OCI-LY7 (cell line): ENCODE measurements at regions not wholly inside any gene's neighbourhood (a gene's known extent, or its start where the extent isn't known, plus 50 kb on each side); places are given as distances from the start of the nearest gene placed in this dataset.

Source experiments
- BruUV-seq: library from RNA; stranded (reverse); fragments of 400-500 nt; replicated peaks from 2 replicates; lab custom pipeline; 2021; lab: Mats Ljungman, UMichigan
- CTCF ChIA-PET: fragments of 300-600 bp; sonication (Branson Sonifier 250); formaldehyde crosslinking; loops from one replicate; lab custom pipeline; 2022; ENCODE audit warnings: antibody characterized with exemption; ENCODE audit not compliant: unreplicated experiment; lab: Charles Lee
- POLR2A ChIA-PET: fragments of 300-600 bp; sonication (Branson Sonifier 250); formaldehyde crosslinking; loops from one replicate; lab custom pipeline; 2022; ENCODE audit warnings: antibody characterized with exemption; lab: Charles Lee
- DNase-seq: peaks from one replicate; pipeline ENCODE4 v3.0.0-alpha.2; 2015; ENCODE audit warnings: low spot score
- H2AFZ ChIP-seq: fragments of 200-600 bp; sonication (generic), shearing (Covaris generic); 2 replicates; pipeline ENCODE4 v1.6.1; 2014; ENCODE audit warnings: mild to moderate bottlenecking, antibody characterized with exemption, low read length, moderate library complexity
- H3K27ac ChIP-seq: fragments of 200-600 bp; sonication (generic); 2 replicates; pipeline ENCODE4 v1.5.1; 2014; ENCODE audit warnings: mixed run types, low read depth, mild to moderate bottlenecking, moderate library complexity, low read length, inconsistent platforms; ENCODE audit not compliant: poor library complexity, severe bottlenecking
- H3K36me3 ChIP-seq: fragments of 200-600 bp; sonication (generic); 2 replicates; pipeline ENCODE4 v1.6.1; 2014; ENCODE audit warnings: mild to moderate bottlenecking, antibody characterized with exemption, low read length, moderate library complexity, mixed read lengths; ENCODE audit not compliant: insufficient read depth
- H3K4me1 ChIP-seq: fragments of 200-600 bp; sonication (generic); 2 replicates; pipeline ENCODE4 v1.5.1; 2014; ENCODE audit warnings: mild to moderate bottlenecking, low read length; ENCODE audit not compliant: insufficient read depth, poor library complexity, severe bottlenecking
- H3K4me2 ChIP-seq: fragments of 200-600 bp; sonication (generic); 2 replicates; pipeline ENCODE4 v1.6.1; 2014; ENCODE audit warnings: mild to moderate bottlenecking, low read length
- H3K4me3 ChIP-seq: fragments of 200-600 bp; sonication (generic); 2 replicates; pipeline ENCODE4 v1.5.1; 2014; ENCODE audit warnings: mild to moderate bottlenecking, low read depth, low read length; ENCODE audit not compliant: poor library complexity, severe bottlenecking
- H3K79me2 ChIP-seq: fragments of 200-600 bp; sonication (generic); 2 replicates; pipeline ENCODE4 v1.6.1; 2016; ENCODE audit warnings: low read depth, mild to moderate bottlenecking, low read length, moderate library complexity, mixed read lengths; ENCODE audit not compliant: insufficient read depth
- H3K9me2 ChIP-seq: fragments of 200-600 bp; sonication (generic); 2 replicates; pipeline ENCODE4 v1.6.1; 2016; ENCODE audit warnings: mild to moderate bottlenecking, low read length, mixed read lengths; ENCODE audit not compliant: insufficient read depth
- H3K9me3 ChIP-seq: fragments of 200-600 bp; sonication (generic); 2 replicates; pipeline ENCODE4 v1.6.1; 2014; ENCODE audit warnings: mild to moderate bottlenecking, mixed run types, low read length, mixed read lengths
- H4K20me1 ChIP-seq: fragments of 200-600 bp; sonication (generic); 2 replicates; pipeline ENCODE4 v1.6.1; 2014; ENCODE audit warnings: mild to moderate bottlenecking, antibody characterized with exemption, low read length, moderate library complexity, mixed read lengths; ENCODE audit not compliant: insufficient read depth
- CTCF ChIP-seq: fragments of 200-600 bp; sonication (generic); conservative IDR thresholded peaks from 2 replicates; pipeline ENCODE4 v1.5.1; 2014; ENCODE audit warnings: mild to moderate bottlenecking, antibody characterized with exemption, low read length, moderate library complexity, mixed read lengths
- EZH2phosphoT487 ChIP-seq: fragments of 200-600 bp; sonication (generic); IDR thresholded peaks from 2 replicates; pipeline ENCODE4 v1.6.1; 2018; ENCODE audit warnings: low read depth, borderline replicate concordance, mild to moderate bottlenecking, mixed run types, antibody characterized with exemption, low read length, moderate library complexity, mixed read lengths
- intact Hi-C: fragments of 100-400 bp; cut with micrococcal nuclease; formaldehyde crosslinking; loops from one replicate; pipeline ENCODE4 v1.10.0; 2022; ENCODE audit not compliant: unreplicated experiment

DNA sequence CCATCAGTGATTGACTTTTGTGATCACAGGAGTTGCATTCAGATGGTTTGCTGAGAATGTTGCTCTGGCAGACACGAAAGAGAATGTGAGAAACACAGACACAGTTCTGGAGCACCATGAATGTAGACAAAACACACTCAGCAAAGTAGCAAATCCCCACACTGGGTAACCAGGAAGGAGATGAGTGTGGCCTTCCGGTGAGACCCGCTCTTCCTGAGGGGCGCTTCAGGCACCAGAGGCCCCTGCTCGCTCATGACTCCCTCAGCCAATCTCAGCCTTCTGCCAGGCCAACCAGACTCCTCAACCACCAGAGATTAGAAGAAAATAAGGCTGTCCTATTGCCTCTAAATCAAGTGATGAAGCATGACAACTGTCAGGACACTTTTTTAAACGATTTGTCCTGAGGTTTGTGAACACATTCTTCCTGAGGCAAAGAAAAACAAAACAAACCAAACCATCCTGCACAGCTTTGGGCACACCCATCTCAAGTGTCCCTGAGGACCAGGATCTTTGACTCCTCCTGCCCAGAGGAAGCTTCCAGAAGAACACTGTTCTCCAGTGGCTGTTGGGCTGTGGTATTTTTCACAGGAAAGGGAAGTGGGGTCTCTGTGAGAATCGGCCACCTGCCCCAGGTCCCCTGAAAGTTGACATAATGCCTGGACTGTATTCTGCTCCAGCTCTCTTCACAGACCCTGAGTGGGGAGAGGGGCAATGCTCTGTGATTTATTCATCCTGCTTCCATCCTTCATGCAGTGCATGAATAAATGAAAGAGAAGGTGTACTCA is 152.8 kb downstream of the BCL11A start:
- peak; percentile 22 for DNase-seq
- POLR2A ChIA-PET: interaction anchor here (0.6 to 1.4 kb wide), 5 partner anchors 8 to 50 kb away, joined by 3 to 5 read pairs (median 3); no protein-coding TSS in a partner anchor
- H3K4me2 ChIP-seq: peak overlapping the region; percentile 14
- H3K9me3 ChIP-seq: no peaks in the 10 kb centered on the region
- no peaks in the 10 kb centered on the region for H3K36me3 ChIP-seq
- TF ChIP-seq CTCF: no peak
- no peak for TF ChIP-seq EZH2phosphoT487
- no TSS peak for BruUV-seq
- H4K20me1 ChIP-seq: no peaks in the 10 kb centered on the region
- H3K27ac ChIP-seq: no peak overlapping the region
- H3K4me3 ChIP-seq: no peak overlapping the region
- no peaks in the 10 kb centered on the region for H3K9me2 ChIP-seq
- H2AFZ ChIP-seq: peak overlapping the region; percentile 70
- H3K79me2 ChIP-seq: no peaks in the 10 kb centered on the region
- intact Hi-C loops: no loop called here
- CTCF ChIA-PET: no interaction called here
- H3K4me1 ChIP-seq: peaks cover 18% of the 10 kb centered on the region

GRCh38 chr2:60394463-60394862 is 159.0 kb downstream of the BCL11A start:
- Histone ChIP-seq H3K9me3 (no peaks in the 10 kb centered on the region), H3K9me2 (no peaks in the 10 kb centered on the region), H3K27ac (no peak overlapping the region), H3K4me1 (peaks cover 31% of the 10 kb centered on the region), H3K4me3 (no peak overlapping the region), H2AFZ (no peak overlapping the region), H4K20me1 (no peaks in the 10 kb centered on the region), H3K79me2 (no peaks in the 10 kb centered on the region), H3K4me2 (no peak overlapping the region), H3K36me3 (no peaks in the 10 kb centered on the region)
- BruUV-seq: no TSS peak
- ChIA-PET POLR2A (interaction anchor here (0.6 to 1.4 kb wide), 4 partner anchors 11 to 124 kb away, joined by 3 to 4 read pairs (median 4); no protein-coding TSS in a partner anchor), CTCF (no interaction called here)
- no peak for TF ChIP-seq CTCF
- no peak for TF ChIP-seq EZH2phosphoT487
- intact Hi-C loops: no loop called here
- no peak for DNase-seq
